ENCODE measurements at regions not wholly inside any gene's neighbourhood (a gene's known extent, or its start where the extent isn't known, plus 50 kb on each side); places are given as distances from the start of the nearest gene placed in this dataset.

GRCh38 chr9:135010921-135011320 is 76.5 kb upstream of the OLFM1 start:
- H3K4me3 ChIP-seq (replicated peaks; ENCODE audit: low read depth, low read length) = no peak overlapping the region
- TF ChIP-seq CTCF (IDR thresholded peaks at IDR 0.05; ENCODE audit: low read depth, low read length, missing control alignments) = no peak
- no peak for DNase-seq (ENCODE audit: extremely low read depth, low read depth)

- no peak for TF ChIP-seq CTCF (IDR thresholded peaks at IDR 0.05; ENCODE audit: low read depth, low read length, missing control alignments)
- no peak for DNase-seq (ENCODE audit: extremely low read depth, low read depth)
- H3K4me3 ChIP-seq (replicated peaks; ENCODE audit: low read depth, low read length) = no peak overlapping the region
Observed at GRCh38 chr9:135012166-135012565, 75.3 kb upstream of the OLFM1 start.

GRCh38 chr9:135014311-135015010 is 73.0 kb upstream of the OLFM1 start:
- no peak overlapping the region for H3K4me3 ChIP-seq (replicated peaks; ENCODE audit: low read depth, low read length)
- no peak for DNase-seq (ENCODE audit: extremely low read depth, low read depth)
- TF ChIP-seq CTCF (IDR thresholded peaks at IDR 0.05; ENCODE audit: low read depth, low read length, missing control alignments) = no peak

GRCh38 chr9:135015096-135015495 is 72.4 kb upstream of the OLFM1 start:
- no peak overlapping the region for H3K4me3 ChIP-seq (replicated peaks; ENCODE audit: low read depth, low read length)
- no peak for TF ChIP-seq CTCF (IDR thresholded peaks at IDR 0.05; ENCODE audit: low read depth, low read length, missing control alignments)
- DNase-seq (ENCODE audit: extremely low read depth, low read depth) = no peak

- no peak overlapping the region for H3K4me3 ChIP-seq (replicated peaks; ENCODE audit: low read depth, low read length)
- DNase-seq (ENCODE audit: extremely low read depth, low read depth) = no peak
- TF ChIP-seq CTCF (IDR thresholded peaks at IDR 0.05; ENCODE audit: low read depth, low read length, missing control alignments) = no peak
Observed at GRCh38 chr9:135015565-135015964, 71.9 kb upstream of the OLFM1 start.

- DNase-seq (ENCODE audit: extremely low read depth, low read depth) = no peak
- TF ChIP-seq CTCF (IDR thresholded peaks at IDR 0.05; ENCODE audit: low read depth, low read length, missing control alignments) = no peak
Observed at GRCh38 chr9:135016037-135016640, 71.3 kb upstream of the OLFM1 start.

More at GRCh38 chr9:135016037-135016640, 71.3 kb upstream of the OLFM1 start:
- no peak overlapping the region for H3K4me3 ChIP-seq (replicated peaks; ENCODE audit: low read depth, low read length)

Data from HFF-Myc (cell line).